Activated T-cell treated with anti-CD3 and anti-CD28 coated beads, Interleukin-2, amount 50 U/mL, for 24 hours (primary cell): ENCODE measurements at regions not wholly inside any gene's neighbourhood (a gene's known extent, or its start where the extent isn't known, plus 50 kb on each side); places are given as distances from the start of the nearest gene placed in this dataset.
"Not testable (repeated sequence)": the region's sequence is repeated elsewhere in the genome, so short reads cannot be mapped to it uniquely, and the experiment has no call there.

ENCODE experiments used
- DNase-seq: peaks from one replicate; pipeline ENCODE4 v3.0.0-alpha.2; 2020
- H3K27ac Mint-ChIP-seq: 2 replicates; pipeline ENCODE4 v1.8.0; 2020; ENCODE audit warnings: mild to moderate bottlenecking, mixed read lengths
- H3K27me3 Mint-ChIP-seq: 2 replicates; pipeline ENCODE4 v1.8.0; 2020; ENCODE audit warnings: mixed read lengths
- H3K36me3 Mint-ChIP-seq: 2 replicates; pipeline ENCODE4 v1.8.0; 2020; ENCODE audit warnings: low read depth, mixed read lengths
- H3K4me1 Mint-ChIP-seq: 2 replicates; pipeline ENCODE4 v1.8.0; 2020; ENCODE audit warnings: low read depth, mixed read lengths
- H3K4me3 Mint-ChIP-seq: 2 replicates; pipeline ENCODE4 v1.8.0; 2020; ENCODE audit warnings: mild to moderate bottlenecking, moderate library complexity, mixed read lengths
- H3K9me3 Mint-ChIP-seq: 2 replicates; pipeline ENCODE4 v1.8.0; 2020; ENCODE audit warnings: mixed read lengths

DNA sequence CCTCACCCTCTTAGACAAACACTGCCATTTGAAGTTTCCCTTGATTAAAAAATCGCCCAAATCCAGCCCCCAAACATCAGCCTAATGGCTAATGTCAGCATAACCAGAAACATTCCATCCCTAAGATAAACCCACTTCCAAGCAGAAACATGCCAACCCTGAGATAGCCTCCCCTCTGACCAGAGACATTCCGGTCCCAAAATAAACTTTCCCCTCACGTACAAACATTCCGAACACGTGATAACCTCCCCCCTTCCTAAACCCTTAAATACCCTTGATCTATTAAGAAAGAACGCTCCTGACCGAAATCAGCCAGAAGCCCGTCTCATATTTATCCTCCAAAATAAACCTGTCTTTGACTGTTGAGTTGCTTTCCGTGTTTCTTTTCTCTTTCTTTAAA lies 237.2 kb downstream of the ASMT start:
- Mint-ChIP-seq H3K36me3 (no peaks in the 10 kb centered on the region), H3K27me3 (peaks cover 2% of the 10 kb centered on the region), H3K27ac (no peak overlapping the region), H3K9me3 (no peaks in the 10 kb centered on the region), H3K4me3 (no peak overlapping the region), H3K4me1 (no peaks in the 10 kb centered on the region)
- no peak for DNase-seq

DNA sequence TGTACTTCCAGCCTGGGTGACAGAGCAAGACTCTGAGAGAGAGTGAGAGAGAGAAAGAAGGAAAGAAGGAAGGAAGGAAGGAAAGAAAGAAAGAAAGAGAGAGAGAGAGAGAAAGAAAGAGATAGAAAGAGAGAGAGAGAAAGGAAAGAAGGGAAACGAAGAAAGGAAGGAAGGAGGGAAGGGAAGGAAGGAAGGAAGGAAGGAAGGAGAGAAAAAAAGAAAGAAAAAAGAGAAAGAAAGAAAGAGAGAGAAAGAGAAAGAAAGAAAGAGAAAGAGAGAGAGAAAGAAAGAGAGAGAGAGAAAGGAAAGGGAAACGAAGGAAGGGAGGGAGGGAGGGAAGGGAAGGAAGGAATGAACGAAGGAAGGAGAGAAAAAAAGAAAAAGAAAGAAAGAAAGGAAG lies 238.6 kb downstream of the ASMT start:
- DNase-seq = no peak
- no peak overlapping the region for H3K4me3 Mint-ChIP-seq
- H3K36me3 Mint-ChIP-seq = no peaks in the 10 kb centered on the region
- H3K27me3 Mint-ChIP-seq = peaks cover 2% of the 10 kb centered on the region
- no peak overlapping the region for H3K27ac Mint-ChIP-seq
- H3K4me1 Mint-ChIP-seq = no peaks in the 10 kb centered on the region
- no peaks in the 10 kb centered on the region for H3K9me3 Mint-ChIP-seq

GRCh38 chrX:1853916-1854315 lies 239.1 kb downstream of the ASMT start:
- Mint-ChIP-seq H3K27ac (no peak overlapping the region), H3K27me3 (peaks cover 2% of the 10 kb centered on the region), H3K9me3 (no peaks in the 10 kb centered on the region), H3K4me3 (no peak overlapping the region), H3K36me3 (no peaks in the 10 kb centered on the region), H3K4me1 (no peaks in the 10 kb centered on the region)
- DNase-seq = no peak

- DNase-seq, H3K27me3 Mint-ChIP-seq, H3K36me3 Mint-ChIP-seq, H3K9me3 Mint-ChIP-seq, H3K4me3 Mint-ChIP-seq, H3K27ac Mint-ChIP-seq, H3K4me1 Mint-ChIP-seq: not testable (repeated sequence)
These were observed 240.0 kb downstream of the ASMT start for GRCh38 chrX:1854861-1855260.

DNA sequence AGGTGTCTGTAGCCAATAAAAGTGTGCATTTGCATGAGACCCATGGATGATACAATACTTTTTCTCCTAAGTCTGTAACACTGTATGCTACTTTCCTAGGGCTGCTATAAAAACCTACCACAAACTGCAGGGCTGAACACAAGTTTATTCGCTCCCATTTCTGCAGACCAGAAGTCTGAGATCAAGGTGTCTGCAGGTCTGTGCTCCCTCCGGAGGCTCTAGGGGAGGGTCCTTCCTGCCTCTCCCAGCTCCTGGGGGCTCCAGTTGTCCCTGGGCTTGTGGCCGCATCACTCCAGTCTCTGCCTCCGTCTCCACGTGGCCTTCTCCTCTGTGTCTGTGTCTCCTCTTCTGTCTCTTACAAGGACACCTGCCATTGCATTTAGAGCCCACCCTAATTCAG lies 244.4 kb downstream of the ASMT start:
- H3K4me1 Mint-ChIP-seq, H3K36me3 Mint-ChIP-seq, H3K9me3 Mint-ChIP-seq, DNase-seq, H3K27ac Mint-ChIP-seq, H3K4me3 Mint-ChIP-seq: not testable (repeated sequence)
- H3K27me3 Mint-ChIP-seq = peaks cover 12% of the 10 kb centered on the region

GRCh38 chrX:1860936-1861594 lies 246.2 kb downstream of the ASMT start:
- Mint-ChIP-seq H3K4me3 (no peak overlapping the region), H3K27me3 (peaks cover 12% of the 10 kb centered on the region)

DNA sequence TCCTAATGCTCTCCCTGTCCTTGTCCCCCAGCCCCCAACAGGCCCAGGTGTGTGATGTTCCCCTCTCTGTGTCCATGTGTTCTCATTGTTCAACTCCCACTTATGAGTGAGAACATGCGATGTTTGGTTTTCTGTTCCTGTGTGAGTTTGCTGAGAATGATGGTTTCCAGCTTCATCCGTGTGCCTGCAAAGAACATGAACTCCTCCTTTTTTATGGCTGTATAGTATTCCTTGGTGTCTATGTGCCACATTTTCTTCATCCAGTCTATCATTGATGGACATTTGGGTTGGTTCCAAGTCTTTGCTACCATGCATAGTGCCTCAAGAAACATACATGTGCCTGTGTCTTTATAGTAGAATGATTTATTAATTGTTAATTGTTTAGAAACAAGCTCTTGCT lies 249.1 kb downstream of the ASMT start:
- H3K27ac Mint-ChIP-seq, DNase-seq, H3K4me1 Mint-ChIP-seq, H3K36me3 Mint-ChIP-seq, H3K9me3 Mint-ChIP-seq, H3K4me3 Mint-ChIP-seq: not testable (repeated sequence)
- H3K27me3 Mint-ChIP-seq = peaks cover 12% of the 10 kb centered on the region

More at GRCh38 chrX:1860936-1861594, 246.2 kb downstream of the ASMT start:
- Mint-ChIP-seq H3K4me1 (no peaks in the 10 kb centered on the region), H3K36me3 (no peaks in the 10 kb centered on the region), H3K27ac (no peak overlapping the region), H3K9me3 (peaks cover 3% of the 10 kb centered on the region)
- no peak for DNase-seq

GRCh38 chrX:1870421-1870820 lies 255.6 kb downstream of the ASMT start:
- Mint-ChIP-seq H3K4me1 (peaks cover 1% of the 10 kb centered on the region), H3K27ac (no peak overlapping the region), H3K9me3 (no peaks in the 10 kb centered on the region), H3K27me3 (no peaks in the 10 kb centered on the region), H3K4me3 (no peak overlapping the region), H3K36me3 (no peaks in the 10 kb centered on the region)
- no peak for DNase-seq

DNA sequence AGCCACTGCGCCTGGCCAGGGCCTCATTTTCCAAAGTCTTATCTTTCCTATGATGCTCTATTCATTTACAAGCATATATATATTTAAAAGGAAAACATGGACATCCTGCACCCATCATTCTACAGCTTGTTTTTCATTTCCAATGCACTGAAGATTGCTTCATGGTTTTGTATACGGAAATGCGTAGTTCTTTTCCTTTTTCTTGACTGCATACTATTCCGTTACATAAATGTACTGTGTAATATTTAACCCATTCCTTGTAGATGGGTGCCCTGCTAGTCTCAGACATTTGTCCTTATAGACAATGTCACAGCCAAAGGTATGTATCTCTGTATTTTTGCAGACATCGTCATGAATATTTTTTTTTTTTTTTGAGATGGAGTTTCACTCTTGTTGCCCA lies 257.0 kb downstream of the ASMT start:
- H3K9me3 Mint-ChIP-seq = peaks cover 2% of the 10 kb centered on the region
- peaks cover 1% of the 10 kb centered on the region for H3K4me1 Mint-ChIP-seq
- peaks cover 3% of the 10 kb centered on the region for H3K27me3 Mint-ChIP-seq
- H3K27ac Mint-ChIP-seq = no peak overlapping the region
- H3K36me3 Mint-ChIP-seq = no peaks in the 10 kb centered on the region
- DNase-seq = no peak
- no peak overlapping the region for H3K4me3 Mint-ChIP-seq

- Mint-ChIP-seq H3K36me3 (no peaks in the 10 kb centered on the region), H3K4me1 (peaks cover 1% of the 10 kb centered on the region), H3K27ac (no peak overlapping the region), H3K4me3 (no peak overlapping the region), H3K27me3 (peaks cover 13% of the 10 kb centered on the region), H3K9me3 (peaks cover 2% of the 10 kb centered on the region)
- no peak for DNase-seq
These were observed 258.8 kb downstream of the ASMT start for GRCh38 chrX:1873671-1874070.

DNA sequence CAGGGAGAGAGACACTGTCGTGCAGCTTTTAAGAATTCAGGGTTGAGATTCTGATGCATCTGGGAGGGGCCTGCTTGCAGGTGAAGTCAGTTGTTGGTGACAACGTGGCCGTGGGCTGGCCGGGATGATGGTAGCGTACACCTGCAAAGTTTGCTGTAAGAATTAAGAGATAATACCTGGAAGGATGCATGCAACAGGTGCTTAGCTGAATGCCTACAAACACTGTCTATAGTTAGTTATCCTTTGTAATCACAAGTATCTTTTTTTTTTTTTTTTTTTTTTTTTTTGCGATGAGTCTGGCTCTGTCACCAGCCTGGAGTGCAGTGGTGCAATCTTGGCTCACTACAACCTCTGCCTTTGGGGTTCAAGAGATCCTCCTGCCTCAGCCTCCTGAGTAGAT lies 259.6 kb downstream of the ASMT start:
- Mint-ChIP-seq H3K27me3 (peaks cover 13% of the 10 kb centered on the region), H3K27ac (no peak overlapping the region), H3K4me1 (peaks cover 1% of the 10 kb centered on the region), H3K36me3 (no peaks in the 10 kb centered on the region), H3K9me3 (peaks cover 6% of the 10 kb centered on the region), H3K4me3 (no peak overlapping the region)
- no peak for DNase-seq

- peaks cover 13% of the 10 kb centered on the region for H3K27me3 Mint-ChIP-seq
- H3K27ac Mint-ChIP-seq = no peak overlapping the region
- H3K36me3 Mint-ChIP-seq = no peaks in the 10 kb centered on the region
- peaks cover 1% of the 10 kb centered on the region for H3K4me1 Mint-ChIP-seq
- DNase-seq = no peak
- peaks cover 6% of the 10 kb centered on the region for H3K9me3 Mint-ChIP-seq
- H3K4me3 Mint-ChIP-seq = no peak overlapping the region
These were observed 260.0 kb downstream of the ASMT start for GRCh38 chrX:1874899-1875298.

DNA sequence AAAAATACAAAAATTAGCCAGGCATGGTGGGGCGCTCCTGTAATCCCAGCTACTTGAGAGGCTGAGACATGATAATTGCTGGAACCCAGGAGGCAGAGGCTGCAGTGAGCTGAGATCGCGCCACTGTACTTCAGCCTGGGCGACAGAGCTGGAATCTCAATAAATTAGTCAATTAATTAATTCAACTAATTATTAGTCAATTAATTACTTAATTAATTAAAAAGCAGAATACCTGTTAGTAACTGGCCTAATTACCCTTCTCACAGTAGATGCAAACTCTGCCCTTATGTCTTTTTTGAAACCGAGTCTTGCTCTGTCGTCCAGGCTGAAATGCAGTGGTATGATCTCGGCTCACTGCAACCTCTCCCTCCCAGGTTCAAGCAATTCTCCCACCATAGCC lies 261.2 kb downstream of the ASMT start:
- peaks cover 13% of the 10 kb centered on the region for H3K27me3 Mint-ChIP-seq
- no peak overlapping the region for H3K4me3 Mint-ChIP-seq
- H3K36me3 Mint-ChIP-seq = no peaks in the 10 kb centered on the region
- DNase-seq = no peak
- peaks cover 6% of the 10 kb centered on the region for H3K9me3 Mint-ChIP-seq
- no peaks in the 10 kb centered on the region for H3K4me1 Mint-ChIP-seq
- no peak overlapping the region for H3K27ac Mint-ChIP-seq

DNA sequence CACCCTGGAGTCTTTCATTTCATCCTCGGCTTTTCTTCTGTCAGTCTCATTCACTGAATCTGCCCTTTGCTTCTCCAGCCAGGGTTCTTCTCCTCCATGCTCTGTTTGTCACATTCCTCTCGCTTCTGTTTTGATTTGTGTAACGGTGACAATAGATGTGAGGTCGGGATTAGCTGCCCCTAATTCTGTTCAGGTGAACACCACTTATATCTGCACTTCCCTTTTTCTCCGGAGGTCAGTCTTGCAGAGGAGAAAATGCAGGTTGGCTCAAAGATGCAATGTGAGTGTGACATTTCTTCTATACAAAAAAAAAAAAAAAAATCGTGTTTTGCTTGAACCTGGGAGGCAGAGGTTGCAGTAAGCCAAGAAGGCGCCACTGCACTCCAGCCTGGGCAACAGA lies 262.9 kb downstream of the ASMT start:
- no peaks in the 10 kb centered on the region for H3K4me1 Mint-ChIP-seq
- H3K27me3 Mint-ChIP-seq = peaks cover 13% of the 10 kb centered on the region
- no peaks in the 10 kb centered on the region for H3K36me3 Mint-ChIP-seq
- H3K4me3 Mint-ChIP-seq = no peak overlapping the region
- DNase-seq = no peak
- no peak overlapping the region for H3K27ac Mint-ChIP-seq
- peaks cover 6% of the 10 kb centered on the region for H3K9me3 Mint-ChIP-seq

GRCh38 chrX:1880884-1881817 lies 266.3 kb downstream of the ASMT start:
- not testable (repeated sequence) for H3K9me3 Mint-ChIP-seq, H3K36me3 Mint-ChIP-seq, H3K27ac Mint-ChIP-seq, H3K4me1 Mint-ChIP-seq, DNase-seq, H3K4me3 Mint-ChIP-seq
- peaks cover 26% of the 10 kb centered on the region for H3K27me3 Mint-ChIP-seq
